HT-29 (cell line): ENCODE measurements at regions not wholly inside any gene's neighbourhood (a gene's known extent, or its start where the extent isn't known, plus 50 kb on each side); places are given as distances from the start of the nearest gene placed in this dataset.

ENCODE experiments used
- DNase-seq: peaks from one replicate; pipeline ENCODE4 v3.0.0-alpha.2; 2015; ENCODE audit warnings: low spot score

- no peak for DNase-seq
Measured at GRCh38 chr3:124091716-124092115, 99.8 kb upstream of the ROPN1 start.

DNA sequence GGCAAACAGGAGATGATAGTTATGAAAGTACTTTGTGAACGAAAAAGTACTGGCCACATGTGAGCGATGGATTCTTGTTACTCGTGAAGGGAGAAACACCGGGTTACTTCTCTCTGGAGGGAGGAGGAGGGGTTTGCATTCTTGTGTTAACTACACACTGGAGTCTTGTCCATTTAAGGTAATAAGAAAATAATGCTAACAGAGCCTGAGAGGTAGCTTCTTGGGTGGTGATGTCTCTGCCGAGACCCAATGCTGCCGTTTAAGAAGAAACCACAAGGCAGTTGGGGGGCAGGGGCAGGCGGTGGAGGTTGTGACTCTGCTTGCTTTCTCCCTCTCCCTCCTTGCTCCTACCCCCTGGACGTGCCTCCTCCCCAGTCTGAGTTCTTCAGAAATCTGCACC, 100.9 kb upstream of the ROPN1 start:
- no peak for DNase-seq

DNA sequence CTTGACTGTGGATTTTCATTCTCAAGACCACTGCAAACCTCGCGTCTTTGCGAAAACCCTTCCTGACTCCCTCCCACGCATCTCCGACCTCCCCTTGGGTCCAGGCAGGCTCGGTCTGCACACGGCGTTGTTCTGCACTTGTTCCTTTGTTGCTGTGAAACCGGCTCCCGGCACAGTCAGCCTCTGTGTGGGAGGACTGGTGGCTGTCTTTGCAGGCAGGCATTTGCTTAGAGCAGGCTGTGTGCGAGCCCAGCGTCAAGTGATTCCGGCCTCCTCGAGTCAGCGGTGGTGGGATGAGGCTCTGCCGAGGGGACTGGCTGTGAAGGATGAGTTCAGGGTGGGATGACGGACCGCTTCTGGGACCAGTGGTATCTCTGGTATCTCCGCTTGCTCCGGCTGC, 102.6 kb upstream of the ROPN1 start:
- no peak for DNase-seq

DNA sequence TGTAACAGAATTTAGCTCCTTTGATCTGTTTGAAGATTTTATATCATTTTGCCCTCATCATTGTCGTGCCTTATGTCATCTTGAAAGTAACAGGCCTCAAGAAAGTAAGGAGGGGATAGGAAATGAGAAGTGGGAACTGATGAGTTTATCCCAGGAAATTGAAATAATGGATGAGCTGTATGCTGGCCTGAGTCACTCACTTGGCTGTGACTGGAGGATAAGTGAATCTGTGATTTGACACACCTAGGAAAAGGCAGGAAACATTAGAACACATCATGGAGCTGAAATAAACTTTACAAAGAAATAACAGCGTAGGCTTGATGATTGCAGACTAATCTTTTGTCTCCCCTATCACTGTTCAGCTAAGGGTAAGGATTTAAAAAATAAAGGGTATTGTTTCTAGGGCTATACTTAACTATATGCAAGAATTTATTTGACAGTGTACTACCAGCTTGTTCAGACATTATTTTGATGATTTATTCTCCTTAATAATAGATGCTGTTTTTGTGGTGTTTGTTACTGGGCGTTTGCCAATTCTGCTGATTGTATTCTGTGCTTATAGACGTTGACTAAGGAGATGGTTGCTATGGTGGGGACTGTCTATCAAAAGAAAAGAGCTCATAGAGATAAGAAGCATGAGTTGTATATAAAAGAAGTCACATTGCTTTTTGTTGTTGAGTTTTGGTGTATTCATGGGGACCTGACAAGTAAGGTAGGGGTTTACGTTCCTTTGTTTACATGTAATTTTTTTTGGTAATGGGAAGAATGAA, 105.6 kb upstream of the ROPN1 start:
- no peak for DNase-seq

GRCh38 chr3:124101643-124102042, 109.7 kb upstream of the ROPN1 start:
- no peak for DNase-seq

DNA sequence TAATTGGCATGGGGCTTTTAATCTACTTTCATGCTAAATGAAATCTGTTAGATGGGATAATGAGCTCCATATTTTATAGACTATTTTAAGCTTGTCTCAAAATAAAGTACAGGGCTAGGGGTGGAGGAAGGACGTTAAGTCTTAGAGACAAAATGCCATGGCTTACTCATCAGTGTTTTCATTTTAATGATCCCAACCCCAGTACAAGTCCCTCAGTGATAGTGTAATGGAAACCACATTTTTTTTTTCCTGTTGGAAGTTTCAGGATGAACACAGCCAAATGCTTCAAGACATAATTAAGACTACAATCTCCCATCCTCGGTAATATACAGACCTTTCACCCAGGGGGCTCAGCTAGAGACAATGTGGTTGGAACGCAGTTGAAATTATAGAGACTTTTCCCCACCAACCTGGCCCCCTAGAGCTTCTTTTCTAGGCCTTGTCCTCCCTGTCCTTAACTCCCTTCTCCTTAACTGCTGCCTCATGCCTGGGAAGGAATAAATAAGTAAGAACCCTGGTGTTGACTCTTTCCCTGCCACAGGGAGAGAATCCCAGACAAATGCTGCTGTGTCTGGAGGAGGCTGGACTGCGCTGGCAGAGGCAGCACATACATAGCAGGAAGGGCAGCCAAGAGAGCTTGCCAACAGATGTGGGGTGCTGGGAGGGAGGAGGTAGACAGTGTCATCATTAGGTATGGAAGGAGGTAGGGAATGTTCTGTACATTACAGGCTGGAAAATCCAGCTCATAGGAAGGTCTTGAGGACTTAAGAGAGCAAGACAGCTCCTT, 115.4 kb upstream of the ROPN1 start:
- DNase-seq: no peak

DNA sequence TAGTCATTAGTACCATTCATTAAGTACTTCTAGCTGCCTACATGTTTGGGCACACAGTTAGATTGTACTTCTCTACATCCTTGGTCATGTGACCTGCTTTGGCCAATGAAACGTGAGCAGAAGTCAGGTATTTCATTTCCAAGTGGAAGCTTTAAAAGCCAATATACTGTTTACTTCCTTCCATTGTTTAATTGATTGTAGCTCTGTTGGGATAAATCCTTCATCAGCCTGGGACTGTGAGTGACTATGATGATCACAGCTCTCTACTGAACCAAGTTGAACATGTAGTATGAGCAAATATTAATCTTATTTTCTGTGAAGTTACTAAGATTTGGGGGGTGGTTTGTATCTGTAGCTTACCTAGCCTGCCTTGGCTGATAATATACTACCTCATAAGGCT, 116.5 kb upstream of the ROPN1 start:
- DNase-seq: no peak

DNA sequence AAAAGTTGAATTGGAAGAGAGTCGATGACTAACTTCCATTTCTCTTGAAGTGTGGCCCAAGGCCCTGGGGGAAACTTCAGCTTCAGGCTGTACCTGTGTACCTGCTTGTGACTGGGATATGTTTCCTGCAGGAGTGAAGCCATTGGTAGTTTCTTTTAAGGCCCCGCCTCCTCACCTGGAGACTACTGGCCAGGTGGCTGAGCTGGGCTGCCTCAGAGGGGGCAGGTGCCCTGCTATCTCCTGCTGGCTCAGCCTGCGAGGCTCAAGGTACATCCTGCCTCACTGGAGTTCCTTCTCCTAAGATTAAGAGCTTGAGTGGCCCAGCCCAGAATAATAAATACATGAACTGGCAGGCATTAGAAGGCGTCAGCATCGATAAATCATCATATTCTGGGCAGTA, 121.6 kb upstream of the ROPN1 start:
- no peak for DNase-seq

- no peak for DNase-seq
Measured at GRCh38 chr3:124115279-124115678, 123.4 kb upstream of the ROPN1 start.

GRCh38 chr3:124115956-124116355, 124.0 kb upstream of the ROPN1 start:
- DNase-seq: no peak

DNA sequence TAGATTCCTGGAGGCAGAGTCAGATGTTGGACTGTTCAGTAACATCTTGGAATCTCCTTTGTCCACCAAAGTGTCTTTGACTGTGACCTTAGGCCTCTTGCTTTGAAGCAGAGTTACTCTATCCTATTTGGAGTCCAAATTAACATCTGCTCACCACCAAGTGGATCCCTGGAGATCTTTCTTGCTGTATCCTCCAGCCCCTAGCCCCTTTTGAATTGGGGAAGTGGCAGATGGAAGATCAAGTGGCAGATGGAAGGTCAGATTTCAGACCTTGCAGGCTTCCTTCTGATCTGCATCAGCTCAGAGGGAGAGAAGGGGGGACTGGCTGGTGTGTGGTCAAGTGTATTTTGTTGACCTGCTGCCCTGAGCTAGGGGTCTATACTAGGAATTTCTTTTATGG, 125.0 kb upstream of the ROPN1 start:
- DNase-seq: no peak

- DNase-seq: no peak
Measured at GRCh38 chr3:124117486-124117885, 125.6 kb upstream of the ROPN1 start.

- DNase-seq: no peak
Measured at GRCh38 chr3:124118397-124118796, 126.5 kb upstream of the ROPN1 start.

DNA sequence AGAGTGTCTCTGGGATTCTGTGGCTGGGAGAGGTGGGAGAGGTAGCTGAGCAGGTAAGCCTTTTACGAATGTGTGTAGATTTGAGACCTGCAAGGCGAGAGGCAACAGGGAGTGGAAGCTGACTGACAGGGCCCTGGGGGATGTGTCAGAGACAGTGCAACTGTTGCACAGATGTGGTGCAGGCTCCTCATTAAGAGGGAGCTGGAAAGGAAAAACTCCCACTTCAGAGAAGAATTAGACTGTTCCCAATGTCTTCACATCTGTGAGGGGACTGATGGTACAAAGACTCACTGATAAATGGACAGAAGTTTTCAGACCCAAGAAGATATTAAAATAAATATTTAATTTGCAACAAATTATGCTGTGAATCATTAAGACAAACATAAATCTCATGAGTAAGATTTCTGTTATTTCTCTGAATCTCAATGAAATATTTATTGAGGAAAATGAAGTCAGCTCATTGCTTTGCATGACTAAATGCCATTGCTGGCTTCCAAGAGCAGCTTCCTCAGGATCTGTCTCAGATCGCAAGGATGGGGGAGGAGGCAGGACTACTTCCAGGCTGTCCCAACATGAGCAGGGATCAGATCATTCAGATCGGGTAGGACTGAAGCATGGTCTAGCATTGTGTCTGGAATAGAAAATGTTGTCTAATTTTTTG, 127.3 kb upstream of the ROPN1 start:
- no peak for DNase-seq

GRCh38 chr3:124121379-124122312, 129.7 kb upstream of the ROPN1 start:
- DNase-seq: no peak

GRCh38 chr3:124125315-124125714, 133.4 kb upstream of the ROPN1 start:
- no peak for DNase-seq

DNA sequence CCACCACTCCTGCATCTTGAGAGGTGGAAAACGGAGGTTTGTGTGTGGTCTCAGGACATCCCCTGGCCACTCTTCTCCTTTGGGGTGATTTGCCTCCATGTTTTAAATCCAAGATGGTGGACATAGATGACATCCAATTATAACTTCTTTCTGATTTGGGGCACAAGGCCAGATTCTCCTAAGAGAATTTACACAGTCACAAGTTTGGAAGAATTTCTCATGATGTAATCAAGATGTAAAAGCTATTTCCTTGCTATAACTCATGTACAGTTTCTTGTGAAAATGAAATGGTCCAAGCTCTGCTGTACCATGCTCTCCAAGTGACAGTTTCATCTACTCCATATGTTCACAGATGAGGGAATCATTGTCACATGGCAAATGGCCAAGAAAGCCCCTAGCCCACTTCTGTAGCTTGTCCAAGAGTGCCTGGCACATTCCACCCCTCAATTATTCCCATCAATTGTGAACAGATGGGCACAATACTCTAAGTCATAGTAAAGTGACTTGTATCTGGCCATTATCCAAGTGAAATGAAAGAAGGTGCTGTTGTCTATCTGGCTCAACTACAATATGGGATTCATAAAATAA, 134.6 kb upstream of the ROPN1 start:
- DNase-seq: no peak

DNA sequence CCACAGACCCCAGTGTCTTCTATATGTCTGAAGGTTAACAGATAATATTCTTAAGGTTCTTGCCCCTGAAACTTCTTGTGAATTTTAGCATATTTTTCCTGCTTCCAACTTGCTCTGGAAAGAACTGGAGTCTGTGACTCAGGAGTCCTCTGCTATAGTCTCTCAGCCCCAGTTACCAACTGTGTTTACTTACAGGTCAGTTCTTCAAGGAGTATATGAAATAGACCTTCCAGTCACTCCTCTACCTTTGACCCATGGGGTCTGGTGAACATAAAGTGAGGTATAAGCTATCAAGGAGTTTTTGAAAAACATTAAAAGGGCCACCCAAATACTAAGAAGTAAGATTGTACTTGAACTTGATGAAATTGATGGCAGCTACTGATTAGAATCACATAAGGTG, 139.2 kb upstream of the ROPN1 start:
- no peak for DNase-seq

DNA sequence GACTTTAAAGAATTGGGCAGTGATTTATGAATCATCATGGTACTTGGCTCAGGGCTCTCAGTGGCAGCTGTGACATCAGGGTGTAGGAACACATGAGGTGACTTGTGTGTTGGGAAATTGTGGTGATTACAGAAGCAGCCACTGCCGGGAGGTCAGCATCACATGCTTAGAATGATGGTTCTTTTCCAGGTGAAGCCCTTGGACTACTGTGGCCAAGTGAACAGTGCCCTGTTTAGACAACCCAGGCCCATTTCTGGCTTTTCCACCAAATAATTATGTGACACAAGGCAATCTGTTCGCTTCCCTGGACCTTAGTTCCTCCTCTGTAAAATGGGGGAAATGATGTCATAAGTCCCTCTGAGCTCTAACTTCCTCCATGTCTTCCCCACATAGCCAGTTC, 139.7 kb upstream of the ROPN1 start:
- DNase-seq: no peak

DNA sequence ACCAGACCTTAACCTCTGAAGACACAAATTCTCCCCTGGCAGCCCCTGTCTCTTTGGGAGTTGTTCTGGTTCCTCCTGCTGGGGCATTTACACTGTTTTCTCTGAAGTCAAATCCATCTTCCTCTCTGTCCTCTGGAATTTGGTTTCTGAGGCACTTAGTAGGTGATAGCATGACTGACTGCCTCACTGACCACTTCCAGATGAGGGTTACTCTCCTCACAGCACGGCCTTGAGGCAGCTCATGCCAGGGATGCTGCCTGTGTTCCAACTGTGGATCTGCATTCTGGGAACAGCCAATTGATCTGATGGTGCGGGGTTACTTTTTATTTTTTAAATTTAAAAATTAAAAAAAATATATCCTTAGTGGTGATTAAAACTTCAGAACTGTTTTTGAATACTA, 140.9 kb upstream of the ROPN1 start:
- DNase-seq: no peak

- no peak for DNase-seq
Measured at GRCh38 chr3:124133366-124133940, 141.5 kb upstream of the ROPN1 start.
